ENCODE measurements at regions not wholly inside any gene's neighbourhood (a gene's known extent, or its start where the extent isn't known, plus 50 kb on each side); places are given as distances from the start of the nearest gene placed in this dataset.

DNA sequence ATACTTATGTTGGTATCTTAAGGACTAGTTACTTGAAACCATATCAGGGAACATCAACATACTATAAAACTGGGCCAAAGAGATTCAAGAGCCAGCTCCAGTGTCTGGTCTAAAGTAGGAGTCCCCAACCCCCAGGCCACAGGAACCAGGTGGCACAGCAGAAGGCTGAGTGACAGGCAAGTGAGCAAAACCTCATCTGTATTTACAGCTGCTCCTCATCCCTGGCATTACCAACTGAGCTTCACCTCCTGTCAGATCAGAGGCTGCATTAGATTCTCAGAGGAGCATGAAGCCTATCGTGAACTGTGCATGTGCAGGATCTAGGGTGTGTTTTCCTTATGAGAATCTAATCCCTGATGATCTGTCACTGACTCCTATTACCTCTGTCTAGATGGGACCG, 581.6 kb upstream of the CDH9 start:
- no peaks in the 10 kb centered on the region for H3K4me1 ChIP-seq
- intact Hi-C loops (cut with DNase I) = no loop called here
- H3K9me3 ChIP-seq = no peaks in the 10 kb centered on the region
- H3K4me3 ChIP-seq = no peak overlapping the region
- no peak for TF ChIP-seq CTCF (IDR thresholded peaks at IDR 0.05)
- ATAC-seq (no peak), DNase-seq (no peak)
- no peaks in the 10 kb centered on the region for H3K27me3 ChIP-seq (ENCODE audit: low read depth)
- H3K27ac ChIP-seq = no peak overlapping the region
- H3K36me3 ChIP-seq = no peaks in the 10 kb centered on the region

- TF ChIP-seq CTCF (IDR thresholded peaks at IDR 0.05) = no peak
- Histone ChIP-seq H3K9me3 (no peaks in the 10 kb centered on the region), H3K4me3 (no peak overlapping the region), H3K27me3 (ENCODE audit: low read depth) (no peaks in the 10 kb centered on the region), H3K4me1 (no peaks in the 10 kb centered on the region), H3K27ac (no peak overlapping the region), H3K36me3 (no peaks in the 10 kb centered on the region)
- DNase-seq (no peak), ATAC-seq (no peak)
- intact Hi-C loops (cut with DNase I) = no loop called here
Measured at GRCh38 chr5:27612161-27612560, 573.8 kb upstream of the CDH9 start.

DNA sequence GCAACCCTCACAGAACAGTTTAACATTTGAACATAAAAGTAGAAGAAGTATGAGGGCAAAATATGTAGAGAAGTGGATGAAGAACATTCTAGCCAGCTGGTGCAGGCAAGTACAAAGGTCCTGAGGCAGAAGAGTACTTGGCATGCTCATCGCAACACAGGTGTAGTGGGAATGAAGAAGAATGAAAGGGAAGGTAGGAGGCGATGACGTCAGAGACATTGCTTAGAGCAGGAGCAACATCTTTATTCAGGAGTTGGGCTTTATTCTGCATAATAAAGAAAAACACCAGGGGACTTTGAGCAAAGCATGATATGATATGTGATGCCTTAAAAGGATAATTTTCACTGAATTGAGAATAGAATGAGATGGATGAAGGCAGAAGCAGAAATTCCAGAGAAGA, 570.6 kb upstream of the CDH9 start:
- no peak for DNase-seq
- Histone ChIP-seq H3K36me3 (no peaks in the 10 kb centered on the region), H3K27ac (no peak overlapping the region), H3K9me3 (no peaks in the 10 kb centered on the region), H3K4me1 (no peaks in the 10 kb centered on the region), H3K4me3 (no peak overlapping the region), H3K27me3 (ENCODE audit: low read depth) (no peaks in the 10 kb centered on the region)
- ATAC-seq = no peak
- intact Hi-C loops (cut with DNase I) = no loop called here
- no peak for TF ChIP-seq CTCF (IDR thresholded peaks at IDR 0.05)

DNA sequence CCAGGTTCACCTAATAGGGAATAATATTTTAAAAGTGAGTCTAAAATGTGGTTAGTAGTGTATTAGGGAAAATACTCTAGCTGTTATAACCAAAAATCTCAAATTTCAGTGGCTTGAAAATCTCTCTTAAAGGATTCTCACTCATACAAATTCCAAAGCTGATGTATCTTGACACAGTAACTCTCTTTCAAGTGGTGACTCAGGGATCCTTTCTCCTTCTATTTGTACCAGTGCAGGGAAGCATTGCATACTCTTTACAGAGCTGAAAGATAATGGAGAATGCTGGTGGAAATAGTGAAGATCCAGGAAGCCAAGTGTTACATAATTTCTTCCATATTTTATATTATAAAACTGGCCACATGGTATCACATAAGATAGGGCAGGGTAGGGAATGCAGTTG, 560.2 kb upstream of the CDH9 start:
- Histone ChIP-seq H3K9me3 (no peaks in the 10 kb centered on the region), H3K27ac (no peak overlapping the region), H3K4me1 (no peaks in the 10 kb centered on the region), H3K4me3 (no peak overlapping the region), H3K36me3 (no peaks in the 10 kb centered on the region), H3K27me3 (ENCODE audit: low read depth) (no peaks in the 10 kb centered on the region)
- ATAC-seq (no peak), DNase-seq (no peak)
- no peak for TF ChIP-seq CTCF (IDR thresholded peaks at IDR 0.05)
- intact Hi-C loops (cut with DNase I) = no loop called here

- ATAC-seq = no peak
- H3K27ac ChIP-seq = no peak overlapping the region
- DNase-seq = no peak
- TF ChIP-seq CTCF (IDR thresholded peaks at IDR 0.05) = no peak
- H3K36me3 ChIP-seq = no peaks in the 10 kb centered on the region
- H3K27me3 ChIP-seq (ENCODE audit: low read depth) = no peaks in the 10 kb centered on the region
- no peak overlapping the region for H3K4me3 ChIP-seq
- H3K4me1 ChIP-seq = no peaks in the 10 kb centered on the region
- H3K9me3 ChIP-seq = no peaks in the 10 kb centered on the region
- intact Hi-C loops (cut with DNase I) = no loop called here
Measured at GRCh38 chr5:27594141-27594540, 555.8 kb upstream of the CDH9 start.

DNA sequence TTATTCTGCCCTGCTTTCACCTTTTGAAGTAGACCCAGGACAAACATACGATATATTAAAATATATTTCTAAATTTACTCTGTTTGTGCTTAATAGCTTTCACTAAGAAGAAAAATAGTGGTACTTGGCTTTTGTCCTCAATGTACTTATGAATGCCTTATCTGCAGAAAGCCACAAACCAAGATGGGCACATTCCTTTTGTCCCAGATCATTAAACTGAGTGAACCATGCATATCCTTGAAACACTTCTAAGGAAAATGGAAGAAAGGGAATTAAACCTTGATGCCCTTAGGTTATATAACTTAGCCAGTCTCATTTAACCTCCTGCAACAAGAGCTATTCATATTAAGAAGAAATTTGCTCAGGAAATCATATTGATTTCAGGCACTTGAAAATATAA, 553.8 kb upstream of the CDH9 start:
- no peaks in the 10 kb centered on the region for H3K4me1 ChIP-seq
- no peaks in the 10 kb centered on the region for H3K36me3 ChIP-seq
- ATAC-seq = no peak
- no peaks in the 10 kb centered on the region for H3K9me3 ChIP-seq
- no peaks in the 10 kb centered on the region for H3K27me3 ChIP-seq (ENCODE audit: low read depth)
- no peak overlapping the region for H3K27ac ChIP-seq
- DNase-seq = no peak
- no peak for TF ChIP-seq CTCF (IDR thresholded peaks at IDR 0.05)
- intact Hi-C loops (cut with DNase I) = no loop called here
- H3K4me3 ChIP-seq = no peak overlapping the region
